Transverse colon (tissue), 4 donors: ENCODE measurements at regions not wholly inside any gene's neighbourhood (a gene's known extent, or its start where the extent isn't known, plus 50 kb on each side); places are given as distances from the start of the nearest gene placed in this dataset.
"Not testable (repeated sequence)": the region's sequence is repeated elsewhere in the genome, so short reads cannot be mapped to it uniquely, and the experiment has no call there.

ENCODE experiments used
- DNase-seq: peaks from one replicate; pipeline ENCODE4 v3.0.0-alpha.2; 2019
- H3K27ac ChIP-seq, 4 donors: fragments of 200-600 bp; sonication (generic); 2 replicates each; pipeline ENCODE4 v1.5.1; 2016 to 2018; ENCODE audit warnings: inconsistent platforms in 4 of 4
- H3K27me3 ChIP-seq: fragments of 200-600 bp; sonication (generic); 2 replicates; pipeline ENCODE4 v1.5.1; 2017; ENCODE audit warnings: inconsistent platforms
- H3K36me3 ChIP-seq, 4 donors: fragments of 200-600 bp; sonication (generic); 2 replicates each; pipeline ENCODE4 v1.5.1; 2017 to 2019; ENCODE audit warnings: inconsistent platforms in 4 of 4
- H3K4me1 ChIP-seq, 4 donors: fragments of 200-600 bp; sonication (generic); 2 replicates each; pipeline ENCODE4 v1.5.1; 2017 to 2020; ENCODE audit warnings: inconsistent platforms in 4 of 4
- H3K4me3 ChIP-seq, 4 donors: fragments of 200-600 bp; sonication (generic); 1 replicate in 1 of 4; 2 replicates in 3 of 4; pipeline versions ENCODE4 v1.5.1 to v1.6.1; 2017 to 2019; ENCODE audit warnings: inconsistent platforms in 4 of 4
- H3K9me3 ChIP-seq, 2 donors: fragments of 200-600 bp; sonication (generic); 2 replicates each; pipeline ENCODE4 v1.5.1; 2017 to 2019; ENCODE audit warnings: inconsistent platforms in 2 of 2
- CTCF ChIP-seq, 5 experiments: fragments of 200-600 bp in 3 of 5; fragments of 450-650 bp in 2 of 5; sonication (generic) in 3 of 5; IDR thresholded peaks; 1 replicate in 2 of 5; 2 replicates in 3 of 5; pipeline ENCODE4 v1.5.1; 2016 to 2017; ENCODE audit warnings: antibody characterized with exemption in 5 of 5, inconsistent platforms in 3 of 5, mild to moderate bottlenecking in 2 of 5, moderate library complexity in 1 of 5
- EP300 ChIP-seq: sonication (generic); formaldehyde crosslinking; IDR thresholded peaks from one replicate; pipeline ENCODE4 v1.6.1; 2017; ENCODE audit warnings: antibody characterized with exemption, low read depth
- POLR2A ChIP-seq: fragments of 450-650 bp; IDR thresholded peaks from one replicate; pipeline ENCODE4 v1.6.1; 2016; ENCODE audit warnings: antibody characterized with exemption, mild to moderate bottlenecking, moderate library complexity
- POLR2AphosphoS5 ChIP-seq, 3 donors: sonication (generic); formaldehyde crosslinking; IDR thresholded peaks; one replicate each; pipeline ENCODE4 v1.6.1; 2016; ENCODE audit warnings: antibody characterized with exemption in 3 of 3
- WGBS, 2 donors: methylation state at CpG; one replicate each; pipeline ENCODE4 v1.1.5; 2018; ENCODE audit warnings: low coverage in 1 of 2; 5-methylcytosine and 5-hydroxymethylcytosine counted together
- in situ Hi-C, 4 donors: fragments of 200-750 bp; cut with MboI; loops; one replicate each; pipeline versions ENCODE4 v1.15.0 to v1.15.1; 2017; ENCODE audit warnings: low sequenced_read_pairs in 3 of 4, low pct_ligation_motif_present in 1 of 4, low pct_unique_long_range_greater_than_20kb in 1 of 4
- intact Hi-C: fragments of 100-400 bp; cut with DNase I; formaldehyde crosslinking; loops from one replicate; pipeline ENCODE4 v1.15.1; 2023; ENCODE audit warnings: low total_unique reads

- Histone ChIP-seq H3K4me3 (no peak overlapping the region), H3K4me1 (no peaks in the 10 kb centered on the region), H3K9me3 (peaks cover 4 to 7% of the 10 kb centered on the region in 2 donors), H3K36me3 (no peaks in the 10 kb centered on the region), H3K27ac (no peak overlapping the region), H3K27me3 (no peaks in the 10 kb centered on the region)
- 74 to 83% methylated on average over 5 of the region's 5 CpGs for WGBS, 2 donors
- intact Hi-C loops (loop anchor here (10.0 kb wide), 1 partner anchor 157 kb away; the partner anchor contains the start of gene CEMIP2), in situ Hi-C loops (loop anchor here (10.0 to 25.0 kb wide), 3 partner anchors 155 to 405 kb away; partner anchors contain the start of gene CEMIP2 (in 1 of the 4))
- TF ChIP-seq CTCF (IDR thresholded peaks at IDR 0.05) (no peak), POLR2AphosphoS5 (IDR thresholded peaks at IDR 0.05) (no peak), EP300 (no peak), POLR2A (no peak)
- DNase-seq: no peak
Measured at GRCh38 chr9:71607461-71607881, 160.8 kb downstream of the CEMIP2 start.

GRCh38 chr9:71604197-71605063 is 163.9 kb downstream of the CEMIP2 start:
- DNase-seq: peak; percentile 81
- TF ChIP-seq CTCF (IDR thresholded peaks at IDR 0.05) (peak; percentile 72 to 81 (median 77)), EP300 (no peak), POLR2AphosphoS5 (IDR thresholded peaks at IDR 0.05) (no peak), POLR2A (no peak)
- in situ Hi-C loops: loop anchor here (10.0 to 25.0 kb wide), 3 partner anchors 158 to 408 kb away; partner anchors contain the start of gene CEMIP2 (in 1 of the 4)
- Histone ChIP-seq H3K4me1 (no peaks in the 10 kb centered on the region), H3K36me3 (no peaks in the 10 kb centered on the region), H3K27me3 (no peaks in the 10 kb centered on the region), H3K9me3 (no peaks in the 10 kb centered on the region), H3K4me3 (no peak overlapping the region), H3K27ac (no peak overlapping the region)
- 60 to 61% methylated on average over 5 of the region's 5 CpGs for WGBS, 2 donors
- intact Hi-C loops: loop anchor here (10.0 kb wide), 1 partner anchor 160 kb away; the partner anchor contains the start of gene CEMIP2

GRCh38 chr9:71602652-71603051 is 165.7 kb downstream of the CEMIP2 start:
- Histone ChIP-seq H3K27ac (no peak overlapping the region), H3K27me3 (no peaks in the 10 kb centered on the region), H3K4me3 (no peak overlapping the region), H3K4me1 (no peaks in the 10 kb centered on the region), H3K9me3 (no peaks in the 10 kb centered on the region), H3K36me3 (no peaks in the 10 kb centered on the region)
- TF ChIP-seq EP300 (no peak), CTCF (IDR thresholded peaks at IDR 0.05) (no peak)
- in situ Hi-C loops (loop anchor here (10.0 to 25.0 kb wide), 3 partner anchors 160 to 410 kb away; partner anchors contain the start of gene CEMIP2 (in 1 of the 4)), intact Hi-C loops (loop anchor here (10.0 kb wide), 1 partner anchor 162 kb away; the partner anchor contains the start of gene CEMIP2)
- no peak for DNase-seq

GRCh38 chr9:71595762-71596161 is 172.6 kb downstream of the CEMIP2 start:
- H3K4me3 ChIP-seq, intact Hi-C loops, H3K36me3 ChIP-seq, DNase-seq, H3K27ac ChIP-seq, H3K9me3 ChIP-seq, H3K4me1 ChIP-seq, H3K27me3 ChIP-seq: not testable (repeated sequence)
- in situ Hi-C loops: loop anchor here in 1 of 4 donors (25.0 kb wide), 1 partner anchor 308 kb away; no protein-coding TSS in a partner anchor
- 78% methylated on average over 12 of the region's 12 CpGs; no CpG with 5 or more reads in 1 of the 2 donors for WGBS, 2 donors
